Effector memory CD8-positive, alpha-beta T cell (primary cell): ENCODE measurements at regions not wholly inside any gene's neighbourhood (a gene's known extent, or its start where the extent isn't known, plus 50 kb on each side); places are given as distances from the start of the nearest gene placed in this dataset.

Experiments used
- ATAC-seq: fragments of 150-1000 bp; cut with Tn5 transposase; replicated peaks from 2 replicates; pipeline ENCODE4 v1.10.0; 2021; ENCODE audit warnings: mild to moderate bottlenecking, moderate library complexity
- DNase-seq, 3 experiments: peaks; one replicate each; pipeline ENCODE4 v3.0.0; 2021
- H3K27ac Mint-ChIP-seq, 2 donors: one replicate each; pipeline ENCODE4 v1.8.0; 2022; ENCODE audit warnings: mild to moderate bottlenecking in 2 of 2, mixed read lengths in 2 of 2, moderate library complexity in 2 of 2
- H3K27me3 Mint-ChIP-seq, 2 donors: one replicate each; pipeline ENCODE4 v1.8.0; 2022; ENCODE audit warnings: mixed read lengths in 2 of 2
- H3K36me3 Mint-ChIP-seq: one replicate; pipeline ENCODE4 v1.8.0; 2022; ENCODE audit warnings: mild to moderate bottlenecking, moderate library complexity, mixed read lengths; ENCODE audit not compliant: insufficient read depth
- H3K4me1 Mint-ChIP-seq, 2 donors: one replicate each; pipeline ENCODE4 v1.8.0; 2022; ENCODE audit warnings: low read depth in 2 of 2, mixed read lengths in 2 of 2
- H3K4me3 Mint-ChIP-seq, 2 donors: one replicate each; pipeline ENCODE4 v1.8.0; 2022; ENCODE audit warnings: mild to moderate bottlenecking in 2 of 2, mixed read lengths in 2 of 2, moderate library complexity in 2 of 2
- H3K9me3 Mint-ChIP-seq, 2 donors: one replicate each; pipeline ENCODE4 v1.8.0; 2022; ENCODE audit warnings: mixed read lengths in 2 of 2

GRCh38 chr13:78465250-78465649 is 138.1 kb downstream of the POU4F1 start:
- Mint-ChIP-seq H3K27ac (no peak overlapping the region), H3K4me1 (no peaks in the 10 kb centered on the region), H3K4me3 (no peak overlapping the region), H3K9me3 (no peaks in the 10 kb centered on the region), H3K36me3 (no peaks in the 10 kb centered on the region), H3K27me3 (no peaks in the 10 kb centered on the region)
- ATAC-seq (no peak), DNase-seq (no peak)

GRCh38 chr13:78460176-78460575 is 143.2 kb downstream of the POU4F1 start:
- DNase-seq, result no peak
- H3K9me3 Mint-ChIP-seq, result no peaks in the 10 kb centered on the region
- no peak overlapping the region for H3K27ac Mint-ChIP-seq
- no peaks in the 10 kb centered on the region for H3K36me3 Mint-ChIP-seq
- no peaks in the 10 kb centered on the region for H3K27me3 Mint-ChIP-seq
- no peaks in the 10 kb centered on the region for H3K4me1 Mint-ChIP-seq
- no peak overlapping the region for H3K4me3 Mint-ChIP-seq
- no peak for ATAC-seq

- no peak overlapping the region for H3K27ac Mint-ChIP-seq
- ATAC-seq (no peak), DNase-seq (no peak)
- H3K4me3 Mint-ChIP-seq, result no peak overlapping the region
- no peaks in the 10 kb centered on the region for H3K9me3 Mint-ChIP-seq
- no peaks in the 10 kb centered on the region for H3K27me3 Mint-ChIP-seq
- no peaks in the 10 kb centered on the region for H3K36me3 Mint-ChIP-seq
- H3K4me1 Mint-ChIP-seq, result no peaks in the 10 kb centered on the region
These were observed 159.5 kb downstream of the POU4F1 start for GRCh38 chr13:78443839-78444238.

- Mint-ChIP-seq H3K4me1 (no peaks in the 10 kb centered on the region), H3K27me3 (peaks cover 0 to 5% of the 10 kb centered on the region in 2 donors), H3K27ac (no peak overlapping the region), H3K9me3 (no peaks in the 10 kb centered on the region), H3K36me3 (no peaks in the 10 kb centered on the region), H3K4me3 (no peak overlapping the region)
- ATAC-seq, result no peak
- no peak for DNase-seq
These were observed 165.6 kb downstream of the POU4F1 start for GRCh38 chr13:78437781-78438180.

GRCh38 chr13:78436311-78436710 is 167.0 kb downstream of the POU4F1 start:
- H3K27ac Mint-ChIP-seq, result no peak overlapping the region
- no peak overlapping the region for H3K4me3 Mint-ChIP-seq
- peaks cover 0 to 5% of the 10 kb centered on the region in 2 donors for H3K27me3 Mint-ChIP-seq
- H3K36me3 Mint-ChIP-seq, result no peaks in the 10 kb centered on the region
- H3K4me1 Mint-ChIP-seq, result no peaks in the 10 kb centered on the region
- no peak for DNase-seq
- H3K9me3 Mint-ChIP-seq, result no peaks in the 10 kb centered on the region
- ATAC-seq, result no peak

GRCh38 chr13:78431328-78431727 is 172.0 kb downstream of the POU4F1 start:
- Mint-ChIP-seq H3K4me1 (no peaks in the 10 kb centered on the region), H3K36me3 (no peaks in the 10 kb centered on the region), H3K4me3 (no peak overlapping the region), H3K27ac (no peak overlapping the region), H3K9me3 (no peaks in the 10 kb centered on the region), H3K27me3 (peaks cover 0 to 11% of the 10 kb centered on the region in 2 donors)
- ATAC-seq, result no peak
- no peak for DNase-seq

GRCh38 chr13:78430811-78431210 is 172.5 kb downstream of the POU4F1 start:
- DNase-seq (no peak), ATAC-seq (no peak)
- H3K9me3 Mint-ChIP-seq, result no peaks in the 10 kb centered on the region
- H3K4me3 Mint-ChIP-seq, result no peak overlapping the region
- H3K4me1 Mint-ChIP-seq, result no peaks in the 10 kb centered on the region
- H3K27me3 Mint-ChIP-seq, result peaks cover 0 to 11% of the 10 kb centered on the region in 2 donors
- H3K36me3 Mint-ChIP-seq, result no peaks in the 10 kb centered on the region
- no peak overlapping the region for H3K27ac Mint-ChIP-seq

- Mint-ChIP-seq H3K9me3 (no peaks in the 10 kb centered on the region), H3K4me3 (no peak overlapping the region), H3K4me1 (no peaks in the 10 kb centered on the region), H3K36me3 (no peaks in the 10 kb centered on the region), H3K27ac (no peak overlapping the region), H3K27me3 (peaks cover 0 to 11% of the 10 kb centered on the region in 2 donors)
- no peak for DNase-seq
- ATAC-seq, result no peak
These were observed 173.1 kb downstream of the POU4F1 start for GRCh38 chr13:78430166-78430791.

GRCh38 chr13:78428646-78429045 is 174.7 kb downstream of the POU4F1 start:
- Mint-ChIP-seq H3K27me3 (peaks cover 0 to 11% of the 10 kb centered on the region in 2 donors), H3K4me3 (no peak overlapping the region), H3K9me3 (peaks cover 0 to 2% of the 10 kb centered on the region in 2 donors), H3K36me3 (no peaks in the 10 kb centered on the region), H3K27ac (no peak overlapping the region), H3K4me1 (no peaks in the 10 kb centered on the region)
- no peak for DNase-seq
- no peak for ATAC-seq

GRCh38 chr13:78426183-78426582 is 177.2 kb downstream of the POU4F1 start:
- Mint-ChIP-seq H3K4me3 (no peak overlapping the region), H3K36me3 (no peaks in the 10 kb centered on the region), H3K9me3 (peaks cover 0 to 2% of the 10 kb centered on the region in 2 donors), H3K27me3 (peaks cover 0 to 5% of the 10 kb centered on the region in 2 donors), H3K4me1 (no peaks in the 10 kb centered on the region), H3K27ac (no peak overlapping the region)
- DNase-seq (no peak), ATAC-seq (no peak)

- ATAC-seq, result no peak
- no peaks in the 10 kb centered on the region for H3K27me3 Mint-ChIP-seq
These were observed 182.5 kb downstream of the POU4F1 start for GRCh38 chr13:78420814-78421213.

GRCh38 chr13:78413887-78414553 is 189.3 kb downstream of the POU4F1 start:
- DNase-seq (no peak), ATAC-seq (no peak)
- Mint-ChIP-seq H3K27ac (no peak overlapping the region), H3K36me3 (no peaks in the 10 kb centered on the region), H3K27me3 (no peaks in the 10 kb centered on the region), H3K4me3 (no peak overlapping the region), H3K9me3 (no peaks in the 10 kb centered on the region), H3K4me1 (no peaks in the 10 kb centered on the region)

More at GRCh38 chr13:78420814-78421213, 182.5 kb downstream of the POU4F1 start:
- DNase-seq, result no peak
- Mint-ChIP-seq H3K4me3 (no peak overlapping the region), H3K9me3 (peaks cover 0 to 2% of the 10 kb centered on the region in 2 donors), H3K27ac (no peak overlapping the region), H3K4me1 (no peaks in the 10 kb centered on the region), H3K36me3 (no peaks in the 10 kb centered on the region)

- ATAC-seq, result no peak
- Mint-ChIP-seq H3K9me3 (no peaks in the 10 kb centered on the region), H3K27me3 (no peaks in the 10 kb centered on the region), H3K4me3 (no peak overlapping the region), H3K36me3 (no peaks in the 10 kb centered on the region), H3K4me1 (no peaks in the 10 kb centered on the region), H3K27ac (no peak overlapping the region)
- no peak for DNase-seq
These were observed 192.5 kb downstream of the POU4F1 start for GRCh38 chr13:78410847-78411246.

GRCh38 chr13:78410164-78410563 is 193.2 kb downstream of the POU4F1 start:
- Mint-ChIP-seq H3K9me3 (no peaks in the 10 kb centered on the region), H3K27ac (no peak overlapping the region), H3K4me1 (no peaks in the 10 kb centered on the region), H3K27me3 (no peaks in the 10 kb centered on the region), H3K4me3 (no peak overlapping the region), H3K36me3 (no peaks in the 10 kb centered on the region)
- DNase-seq (no peak), ATAC-seq (no peak)
